Body of pancreas (tissue), 4 donors: ENCODE measurements at regions not wholly inside any gene's neighbourhood (a gene's known extent, or its start where the extent isn't known, plus 50 kb on each side); places are given as distances from the start of the nearest gene placed in this dataset.

ENCODE experiments used
- CTCF ChIP-seq, 7 experiments: fragments of 450-650 bp in 4 of 7; fragments of 200-600 bp in 3 of 7; sonication (generic) in 3 of 7; IDR thresholded peaks; one replicate each; pipeline ENCODE4 v1.5.1; 2016 to 2019; ENCODE audit warnings: antibody characterized with exemption in 7 of 7
- POLR2A ChIP-seq, 3 donors: fragments of 450-650 bp; IDR thresholded peaks; one replicate each; pipeline ENCODE4 v1.6.1; 2016; ENCODE audit warnings: antibody characterized with exemption in 3 of 3, mild to moderate bottlenecking in 2 of 3

GRCh38 chr4:44791831-44792230 is 65.5 kb upstream of the GNPDA2 start:
- TF ChIP-seq CTCF (IDR thresholded peaks at IDR 0.05), result no peak
- no peak for TF ChIP-seq POLR2A (IDR thresholded peaks at IDR 0.05)
